Ascending aorta (tissue), 2 donors: ENCODE measurements at regions not wholly inside any gene's neighbourhood (a gene's known extent, or its start where the extent isn't known, plus 50 kb on each side); places are given as distances from the start of the nearest gene placed in this dataset.

Source experiments
- DNase-seq, 2 donors: peaks; one replicate each; pipeline ENCODE4 v3.0.0-alpha.2; 2019; ENCODE audit warnings: low spot score in 2 of 2
- H3K27ac ChIP-seq, 2 donors: fragments of 200-600 bp; sonication (generic); one replicate each; pipeline ENCODE4 v1.5.1; 2016 to 2017; ENCODE audit warnings: mild to moderate bottlenecking in 1 of 2
- H3K27me3 ChIP-seq: fragments of 200-600 bp; sonication (generic); one replicate; pipeline ENCODE4 v1.5.1; 2017
- H3K36me3 ChIP-seq, 2 donors: fragments of 200-600 bp; sonication (generic); one replicate each; pipeline ENCODE4 v1.5.1; 2016
- H3K4me1 ChIP-seq, 2 donors: fragments of 200-600 bp; sonication (generic); one replicate each; pipeline ENCODE4 v1.5.1; 2016 to 2017; ENCODE audit warnings: mild to moderate bottlenecking in 1 of 2
- H3K4me3 ChIP-seq, 2 donors: fragments of 200-600 bp; sonication (generic); one replicate each; pipeline ENCODE4 v1.5.1; 2016 to 2017; ENCODE audit warnings: mild to moderate bottlenecking in 1 of 2
- H3K9me3 ChIP-seq, 2 donors: fragments of 200-600 bp; sonication (generic); one replicate each; pipeline ENCODE4 v1.5.1; 2016
- intact Hi-C: fragments of 100-400 bp; cut with DNase I; formaldehyde crosslinking; loops from one replicate; pipeline ENCODE4 v1.15.1; 2023
- TF ChIP-seq, protein P1 (sequence below), 3 experiments: fragments of 200-600 bp in 2 of 3; fragments of 450-650 bp in 1 of 3; sonication (generic) in 2 of 3; IDR thresholded peaks; one replicate each; pipeline ENCODE4 v1.5.1; 2016 to 2019; ENCODE audit warnings: antibody characterized with exemption in 3 of 3, mild to moderate bottlenecking in 1 of 3, moderate library complexity in 1 of 3

DNA sequence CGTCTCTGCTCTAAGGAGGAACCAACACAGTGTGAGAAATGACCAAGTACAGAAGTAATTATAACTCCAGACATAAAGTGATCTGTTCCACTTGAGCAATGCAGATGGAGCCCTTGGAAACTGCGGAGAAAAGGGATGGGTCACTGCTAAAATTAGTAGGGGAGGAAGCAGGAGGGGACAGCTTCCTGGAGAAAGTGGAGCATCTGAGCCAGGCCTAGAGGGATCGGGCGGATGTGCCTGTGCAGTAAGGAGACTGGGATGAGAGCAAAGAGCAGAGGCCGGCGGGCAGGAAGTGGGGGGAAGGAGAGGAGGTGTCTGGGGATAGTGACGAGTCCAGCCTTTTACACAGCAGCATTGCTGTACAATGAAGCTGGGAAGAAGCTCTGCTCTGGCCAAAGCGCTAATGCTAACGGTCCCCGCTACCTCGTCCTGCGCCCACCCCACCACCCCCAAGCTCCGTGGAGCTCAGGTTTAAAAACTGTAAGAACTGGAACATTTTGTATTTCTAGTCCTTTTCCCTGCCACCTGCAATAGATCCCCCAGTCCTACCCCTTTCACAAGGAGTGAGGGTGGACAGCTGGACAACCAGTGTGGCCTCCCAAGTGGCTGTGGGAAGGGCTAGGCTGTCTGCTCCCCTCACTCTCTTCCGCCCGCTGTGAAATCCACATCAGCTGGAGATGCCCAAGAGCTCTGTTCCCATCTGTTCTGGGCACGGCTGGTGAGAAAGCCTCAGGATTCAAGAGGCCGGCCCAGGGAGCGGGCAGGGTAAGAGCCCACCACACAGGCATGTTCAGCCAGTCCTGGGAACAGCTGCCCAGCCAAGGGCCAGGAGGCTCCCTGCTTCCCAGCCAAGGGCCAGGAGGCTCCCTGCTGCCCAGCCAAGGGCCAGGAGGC, 53.0 kb upstream of the HES1 start:
- Histone ChIP-seq H3K4me1 (peaks cover 7 to 15% of the 10 kb centered on the region in 2 donors), H3K27ac (no peak overlapping the region), H3K9me3 (no peaks in the 10 kb centered on the region), H3K36me3 (no peaks in the 10 kb centered on the region), H3K4me3 (no peak overlapping the region), H3K27me3 (no peaks in the 10 kb centered on the region)
- TF ChIP-seq, protein P1, sequence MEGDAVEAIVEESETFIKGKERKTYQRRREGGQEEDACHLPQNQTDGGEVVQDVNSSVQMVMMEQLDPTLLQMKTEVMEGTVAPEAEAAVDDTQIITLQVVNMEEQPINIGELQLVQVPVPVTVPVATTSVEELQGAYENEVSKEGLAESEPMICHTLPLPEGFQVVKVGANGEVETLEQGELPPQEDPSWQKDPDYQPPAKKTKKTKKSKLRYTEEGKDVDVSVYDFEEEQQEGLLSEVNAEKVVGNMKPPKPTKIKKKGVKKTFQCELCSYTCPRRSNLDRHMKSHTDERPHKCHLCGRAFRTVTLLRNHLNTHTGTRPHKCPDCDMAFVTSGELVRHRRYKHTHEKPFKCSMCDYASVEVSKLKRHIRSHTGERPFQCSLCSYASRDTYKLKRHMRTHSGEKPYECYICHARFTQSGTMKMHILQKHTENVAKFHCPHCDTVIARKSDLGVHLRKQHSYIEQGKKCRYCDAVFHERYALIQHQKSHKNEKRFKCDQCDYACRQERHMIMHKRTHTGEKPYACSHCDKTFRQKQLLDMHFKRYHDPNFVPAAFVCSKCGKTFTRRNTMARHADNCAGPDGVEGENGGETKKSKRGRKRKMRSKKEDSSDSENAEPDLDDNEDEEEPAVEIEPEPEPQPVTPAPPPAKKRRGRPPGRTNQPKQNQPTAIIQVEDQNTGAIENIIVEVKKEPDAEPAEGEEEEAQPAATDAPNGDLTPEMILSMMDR (IDR thresholded peaks at IDR 0.05) = no peak
- intact Hi-C loops = no loop called here
- DNase-seq = peak in 1 of 2 donors; percentile 54

DNA sequence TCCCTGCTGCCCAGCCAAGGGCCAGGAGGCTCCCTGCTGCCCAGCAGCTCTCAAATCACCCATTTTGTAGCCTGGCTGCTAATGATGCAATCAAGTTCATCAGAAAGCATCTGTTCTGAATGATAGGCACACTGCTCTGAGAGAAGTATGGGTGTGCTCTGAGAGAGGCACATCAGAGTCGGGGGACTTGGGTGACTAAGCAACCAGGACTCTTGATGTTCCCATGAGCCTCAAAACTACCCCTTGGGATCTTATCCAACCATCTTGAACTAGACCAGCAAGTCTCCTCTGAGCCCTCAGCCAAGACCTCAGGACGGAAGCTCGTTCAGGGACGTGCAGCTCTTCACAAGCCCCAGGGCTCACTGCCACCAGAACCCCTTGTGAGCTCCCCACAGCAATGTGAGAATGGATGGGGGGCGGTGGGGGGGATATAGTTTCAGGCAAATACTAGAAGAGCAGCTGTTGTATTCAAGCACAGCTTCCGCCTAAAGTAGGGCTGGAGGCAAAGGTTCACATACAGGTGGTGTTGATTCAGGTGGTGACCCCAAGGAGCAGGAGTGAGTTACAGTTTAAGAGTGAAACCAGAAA, 52.2 kb upstream of the HES1 start:
- Histone ChIP-seq H3K27me3 (no peaks in the 10 kb centered on the region), H3K27ac (no peak overlapping the region), H3K36me3 (no peaks in the 10 kb centered on the region), H3K9me3 (no peaks in the 10 kb centered on the region), H3K4me1 (peaks cover 7 to 15% of the 10 kb centered on the region in 2 donors), H3K4me3 (no peak overlapping the region)
- intact Hi-C loops = no loop called here
- TF ChIP-seq, protein P1 (IDR thresholded peaks at IDR 0.05) = no peak
- DNase-seq = peak in 1 of 2 donors; percentile 43

DNA sequence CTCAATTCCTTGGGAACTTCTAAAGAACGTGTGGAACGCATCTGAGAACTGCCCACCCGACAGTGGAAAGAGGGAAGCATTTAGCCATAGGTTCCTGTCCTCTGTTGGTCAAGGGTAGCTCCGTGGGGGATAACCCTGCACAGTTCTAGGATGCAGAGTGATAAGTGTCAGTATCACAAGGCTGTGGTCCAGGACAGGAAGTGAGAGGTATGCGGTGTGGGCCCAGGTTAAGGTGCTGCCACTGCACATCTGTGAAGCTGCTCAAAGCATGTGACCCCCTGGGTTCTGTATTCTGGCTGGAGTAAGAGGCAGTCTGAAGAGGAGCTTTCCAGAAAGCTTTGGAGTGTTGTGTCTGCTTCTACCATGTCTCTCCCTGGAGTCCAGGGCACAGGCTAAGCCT, 51.7 kb upstream of the HES1 start:
- H3K9me3 ChIP-seq = no peaks in the 10 kb centered on the region
- no peak overlapping the region for H3K27ac ChIP-seq
- peak in 1 of 2 donors; percentile 25 for DNase-seq
- TF ChIP-seq, protein P1 (IDR thresholded peaks at IDR 0.05) = no peak
- no peak overlapping the region for H3K4me3 ChIP-seq
- no peaks in the 10 kb centered on the region for H3K27me3 ChIP-seq
- peaks cover 7 to 15% of the 10 kb centered on the region in 2 donors for H3K4me1 ChIP-seq
- intact Hi-C loops = no loop called here
- H3K36me3 ChIP-seq = no peaks in the 10 kb centered on the region
